AML-193 (cell line): ENCODE measurements at regions not wholly inside any gene's neighbourhood (a gene's known extent, or its start where the extent isn't known, plus 50 kb on each side); places are given as distances from the start of the nearest gene placed in this dataset.

Source experiments
- DNase-seq, 2 experiments: peaks; one replicate each; lab custom pipeline; 2025; lab: John Stamatoyannopoulos, UW

GRCh38 chr6:118761645-118762044 lies 110.3 kb upstream of the CEP85L start:
- DNase-seq = no peak

- no peak for DNase-seq
Measured at GRCh38 chr6:118758946-118759345, 107.6 kb upstream of the CEP85L start.

- DNase-seq = no peak
Measured at GRCh38 chr6:118755941-118756646, 104.7 kb upstream of the CEP85L start.

- DNase-seq = no peak
Measured at GRCh38 chr6:118752803-118753202, 101.4 kb upstream of the CEP85L start.

- DNase-seq = no peak
Measured at GRCh38 chr6:118751072-118751471, 99.7 kb upstream of the CEP85L start.

- DNase-seq = no peak
Measured at GRCh38 chr6:118750143-118750542, 98.8 kb upstream of the CEP85L start.

- no peak for DNase-seq
Measured at GRCh38 chr6:118748311-118749062, 97.1 kb upstream of the CEP85L start.

- DNase-seq = peak in 1 of 2 experiments; percentile 21
Measured at GRCh38 chr6:118746825-118747174, 95.4 kb upstream of the CEP85L start.

- DNase-seq = peak; percentile 83 to 90
Measured at GRCh38 chr6:118746145-118746824, 94.9 kb upstream of the CEP85L start.

- DNase-seq = no peak
Measured at GRCh38 chr6:118745156-118745555, 93.8 kb upstream of the CEP85L start.

- no peak for DNase-seq
Measured at GRCh38 chr6:118744261-118744941, 93.0 kb upstream of the CEP85L start.

- no peak for DNase-seq
Measured at GRCh38 chr6:118743746-118744145, 92.4 kb upstream of the CEP85L start.

- DNase-seq = no peak
Measured at GRCh38 chr6:118740372-118740771, 89.0 kb upstream of the CEP85L start.

- no peak for DNase-seq
Measured at GRCh38 chr6:118739696-118740353, 88.4 kb upstream of the CEP85L start.

- DNase-seq = no peak
Measured at GRCh38 chr6:118736440-118736839, 85.0 kb upstream of the CEP85L start.

- DNase-seq = no peak
Measured at GRCh38 chr6:118735320-118735719, 83.9 kb upstream of the CEP85L start.

GRCh38 chr6:118725944-118726343 lies 74.6 kb upstream of the CEP85L start:
- DNase-seq = peak; percentile 65 to 71

- DNase-seq = no peak
Measured at GRCh38 chr6:118724211-118724610, 72.8 kb upstream of the CEP85L start.

- DNase-seq = no peak
Measured at GRCh38 chr6:118722829-118723813, 71.7 kb upstream of the CEP85L start.

GRCh38 chr6:118720125-118720473 lies 68.7 kb upstream of the CEP85L start:
- DNase-seq = no peak
